Testis (tissue), 2 donors: ENCODE measurements at regions not wholly inside any gene's neighbourhood (a gene's known extent, or its start where the extent isn't known, plus 50 kb on each side); places are given as distances from the start of the nearest gene placed in this dataset.

Experiments
- CTCF ChIP-seq, 3 experiments: fragments of 450-650 bp in 2 of 3; fragments of 200-600 bp in 1 of 3; sonication (generic) in 1 of 3; IDR thresholded peaks; one replicate each; pipeline ENCODE4 v1.5.1; 2016 to 2019; ENCODE audit warnings: antibody characterized with exemption in 3 of 3, mild to moderate bottlenecking in 2 of 3, moderate library complexity in 1 of 3
- POLR2A ChIP-seq: fragments of 450-650 bp; IDR thresholded peaks from one replicate; pipeline ENCODE4 v1.6.1; 2017; ENCODE audit warnings: antibody characterized with exemption, mild to moderate bottlenecking, moderate library complexity

GRCh38 chr21:22343721-22344120, 1345.5 kb downstream of the NCAM2 start:
- no peak for TF ChIP-seq CTCF (IDR thresholded peaks at IDR 0.05)
- no peak for TF ChIP-seq POLR2A
